ENCODE measurements at regions not wholly inside any gene's neighbourhood (a gene's known extent, or its start where the extent isn't known, plus 50 kb on each side); places are given as distances from the start of the nearest gene placed in this dataset.
A peak's percentile ranks its signal among the peaks of the same experiment; 100 is the strongest.
"Not testable (repeated sequence)": the region's sequence is repeated elsewhere in the genome, so short reads cannot be mapped to it uniquely, and the experiment has no call there.

DNA sequence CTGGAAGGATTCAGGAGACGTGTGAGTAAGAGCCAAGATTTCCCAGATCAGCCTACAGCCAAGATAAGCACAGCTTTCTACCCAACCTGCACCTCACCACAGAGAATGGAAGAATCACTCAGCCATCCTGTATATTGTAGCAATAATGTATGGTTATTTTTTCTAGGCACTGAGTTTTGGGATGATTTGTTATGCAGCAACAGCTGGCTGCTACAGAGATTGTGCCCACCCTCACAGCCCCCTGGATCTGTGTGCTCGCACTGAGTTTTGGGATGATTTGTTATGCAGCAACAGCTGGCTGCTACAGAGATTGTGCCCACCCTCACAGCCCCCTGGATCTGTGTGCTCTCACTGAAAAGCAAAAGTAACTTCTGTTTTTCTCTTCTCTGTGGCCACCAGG lies 101.7 kb upstream of the SYT13 start:
- BruUV-seq (replicated peaks); H4K20me1 ChIP-seq (ENCODE audit: insufficient read depth, low read length); intact Hi-C loops (cut with micrococcal nuclease; ENCODE audit: unreplicated experiment); H3K4me3 ChIP-seq (replicated peaks in 1 of 3; ENCODE audit: insufficient read depth in 1 of 3, low read depth in 2 of 3, low read length in 3 of 3); DNase-seq (ENCODE audit: low spot score); H3K9me3 ChIP-seq (ENCODE audit: low read length); H3K79me2 ChIP-seq (ENCODE audit: insufficient read depth, low read length); ATAC-seq; H2AFZ ChIP-seq (ENCODE audit: low read length); CTCF ChIA-PET (ENCODE audit: low intra/inter-chr PET ratio, low total read pairs); in situ Hi-C loops (cut with HindIII; ENCODE audit: extremely low pct_ligation_motif_present, low pct_unique_long_range_greater_than_20kb); H3K9ac ChIP-seq (ENCODE audit: insufficient read depth, low read depth, low read length); H3K27ac ChIP-seq (ENCODE audit: extremely low read length, insufficient read depth, low read length); FAIRE-seq; H3K4me2 ChIP-seq (ENCODE audit: low read depth, low read length); POLR2A ChIA-PET; H3K36me3 ChIP-seq (replicated peaks in 1 of 2; ENCODE audit: control insufficient read depth in 1 of 2, insufficient read depth in 2 of 2, low read length in 2 of 2): not testable (repeated sequence)
- 20% methylated on average over 1 of the region's 2 CpGs for WGBS (ENCODE audit: low lambda C conversion rate)
- Histone ChIP-seq H3K27me3 (ENCODE audit: control insufficient read depth in 1 of 2, insufficient read depth in 2 of 2, low read length in 2 of 2) (peaks cover 3 to 20% of the 10 kb centered on the region in 2 experiments; a peak in 2 of 5 replicates), H3K4me1 (ENCODE audit: insufficient read depth, low read length) (peaks cover 60% of the 10 kb centered on the region)
- peak; percentile 93 for TF ChIP-seq RBAK (CRISPR knock-in tag; IDR thresholded peaks at IDR 0.05)

DNA sequence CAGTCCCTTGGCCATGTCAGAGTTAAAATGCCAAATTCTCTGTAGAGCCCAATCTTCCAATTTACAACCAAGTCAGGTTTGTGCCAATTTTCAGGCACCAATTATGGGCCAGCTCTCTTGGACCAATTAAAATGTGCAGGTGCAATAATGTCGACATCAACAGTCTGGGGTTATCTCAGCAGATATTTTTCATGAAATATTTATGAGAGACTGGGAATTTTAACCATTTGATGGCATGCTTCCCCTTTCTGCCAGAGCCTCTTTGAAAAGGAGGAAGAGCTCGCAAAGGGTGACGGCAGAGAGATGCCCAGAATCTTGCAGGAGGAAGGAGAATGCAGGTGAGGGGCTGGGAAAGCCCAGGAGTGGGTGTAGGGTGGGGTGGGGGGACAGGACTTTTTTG lies 100.8 kb upstream of the SYT13 start:
- Histone ChIP-seq H3K4me1 (ENCODE audit: insufficient read depth, low read length) (peaks cover 51% of the 10 kb centered on the region), H3K4me3 (replicated peaks in 1 of 3; ENCODE audit: insufficient read depth in 1 of 3, low read depth in 2 of 3, low read length in 3 of 3) (no peak overlapping the region), H3K36me3 (replicated peaks in 1 of 2; ENCODE audit: control insufficient read depth in 1 of 2, insufficient read depth in 2 of 2, low read length in 2 of 2) (no peaks in the 10 kb centered on the region), H3K4me2 (ENCODE audit: low read depth, low read length) (no peak overlapping the region), H3K27ac (ENCODE audit: extremely low read length, insufficient read depth, low read length) (no peak overlapping the region), H4K20me1 (ENCODE audit: insufficient read depth, low read length) (no peaks in the 10 kb centered on the region), H3K79me2 (ENCODE audit: insufficient read depth, low read length) (no peaks in the 10 kb centered on the region), H3K9ac (ENCODE audit: insufficient read depth, low read depth, low read length) (no peak overlapping the region), H2AFZ (ENCODE audit: low read length) (no peak overlapping the region), H3K9me3 (ENCODE audit: low read length) (no peaks in the 10 kb centered on the region), H3K27me3 (ENCODE audit: control insufficient read depth in 1 of 2, insufficient read depth in 2 of 2, low read length in 2 of 2) (peaks cover 1 to 20% of the 10 kb centered on the region in 2 experiments; a peak in 1 of 5 replicates)
- CTCF ChIA-PET (ENCODE audit: low intra/inter-chr PET ratio, low total read pairs) = no interaction called here
- in situ Hi-C loops (cut with HindIII; ENCODE audit: extremely low pct_ligation_motif_present, low pct_unique_long_range_greater_than_20kb) (no loop called here), intact Hi-C loops (cut with micrococcal nuclease; ENCODE audit: unreplicated experiment) (no loop called here)
- BruUV-seq (replicated peaks) = no TSS peak
- ATAC-seq = no peak
- no peak for FAIRE-seq
- TF ChIP-seq NFYC (CRISPR knock-in tag; IDR thresholded peaks at IDR 0.05) (no peak), SRSF9 (IDR thresholded peaks at IDR 0.05; ENCODE audit: borderline replicate concordance, insufficient read depth, low read depth, low read length, poor library complexity, severe bottlenecking) (no peak), SALL2 (CRISPR knock-in tag; IDR thresholded peaks at IDR 0.05) (no peak), NFRKB (IDR thresholded peaks at IDR 0.05) (no peak), SNAPC2 (CRISPR knock-in tag; IDR thresholded peaks at IDR 0.05) (no peak)
- TF ChIP-seq, protein P1, sequence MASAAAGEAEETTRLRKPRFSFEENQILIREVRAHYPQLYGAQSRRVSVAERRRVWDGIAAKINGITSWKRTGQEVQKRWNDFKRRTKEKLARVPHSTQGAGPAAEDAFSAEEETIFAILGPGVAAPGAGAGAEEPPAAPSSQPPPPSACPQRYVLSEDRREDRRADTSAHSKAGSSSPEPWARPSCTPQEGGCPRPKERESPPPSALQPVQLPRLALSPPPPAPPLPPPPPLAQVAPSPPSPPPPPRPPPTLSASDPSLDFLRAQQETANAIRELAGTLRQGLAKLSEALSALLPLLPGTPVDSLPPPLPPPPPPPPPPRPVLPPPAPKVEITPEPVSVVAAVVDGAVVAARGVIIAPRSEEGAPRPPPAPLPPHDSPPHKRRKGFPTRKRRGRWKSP (CRISPR knock-in tag; IDR thresholded peaks at IDR 0.05) = no peak
- TF ChIP-seq, protein P2, sequence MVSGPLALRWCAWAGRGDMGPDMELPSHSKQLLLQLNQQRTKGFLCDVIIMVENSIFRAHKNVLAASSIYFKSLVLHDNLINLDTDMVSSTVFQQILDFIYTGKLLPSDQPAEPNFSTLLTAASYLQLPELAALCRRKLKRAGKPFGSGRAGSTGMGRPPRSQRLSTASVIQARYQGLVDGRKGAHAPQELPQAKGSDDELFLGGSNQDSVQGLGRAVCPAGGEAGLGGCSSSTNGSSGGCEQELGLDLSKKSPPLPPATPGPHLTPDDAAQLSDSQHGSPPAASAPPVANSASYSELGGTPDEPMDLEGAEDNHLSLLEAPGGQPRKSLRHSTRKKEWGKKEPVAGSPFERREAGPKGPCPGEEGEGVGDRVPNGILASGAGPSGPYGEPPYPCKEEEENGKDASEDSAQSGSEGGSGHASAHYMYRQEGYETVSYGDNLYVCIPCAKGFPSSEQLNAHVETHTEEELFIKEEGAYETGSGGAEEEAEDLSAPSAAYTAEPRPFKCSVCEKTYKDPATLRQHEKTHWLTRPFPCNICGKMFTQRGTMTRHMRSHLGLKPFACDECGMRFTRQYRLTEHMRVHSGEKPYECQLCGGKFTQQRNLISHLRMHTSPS (CRISPR knock-in tag; IDR thresholded peaks at IDR 0.05; ENCODE audit: low read depth) = no peak
- POLR2A ChIA-PET = no interaction called here
- 59% methylated on average over 3 of the region's 3 CpGs for WGBS (ENCODE audit: low lambda C conversion rate)
- DNase-seq (ENCODE audit: low spot score) = no peak
